IMR-90 (cell line): ENCODE measurements at regions not wholly inside any gene's neighbourhood (a gene's known extent, or its start where the extent isn't known, plus 50 kb on each side); places are given as distances from the start of the nearest gene placed in this dataset.

Source experiments
- ATAC-seq: fragments of 200-7000 bp; cut with Tn5 transposase; 2 replicates; pipeline ENCODE4 v1.9.1; 2020; ENCODE audit warnings: low read depth, mild to moderate bottlenecking, moderate library complexity
- BruUV-seq: library from RNA; stranded (reverse); fragments of 400-500 nt; replicated peaks from 2 replicates; lab custom pipeline; 2021; lab: Mats Ljungman, UMichigan
- CTCF ChIA-PET: fragments of 300-600 bp; formaldehyde crosslinking; extraction: SDS; loops from one replicate; lab custom pipeline; 2021; ENCODE audit warnings: antibody characterized with exemption; lab: Yijun Ruan, JAX
- POLR2A ChIA-PET: fragments of 300-600 bp; sonication (Branson Sonifier 250); formaldehyde crosslinking; loops from one replicate; lab custom pipeline; 2022; ENCODE audit warnings: antibody characterized with exemption; ENCODE audit not compliant: unreplicated experiment; lab: Charles Lee
- DNase-seq: peaks from one replicate; pipeline ENCODE4 v3.0.0; 2013
- H2AFZ ChIP-seq: replicated peaks from 2 replicates; pipeline ENCODE3; 2013; ENCODE audit warnings: low read length, mild to moderate bottlenecking; ENCODE audit not compliant: poor library complexity
- H2AK5ac ChIP-seq: 2 replicates; pipeline ENCODE4 v1.6.1; 2013; ENCODE audit warnings: low read depth, low read length, inconsistent platforms
- H2AK9ac ChIP-seq: replicated peaks from 2 replicates; pipeline ENCODE3; 2013; ENCODE audit warnings: mild to moderate bottlenecking, low read depth, low read length, moderate library complexity; ENCODE audit not compliant: poor library complexity
- H2BK120ac ChIP-seq: 2 replicates; pipeline ENCODE4 v1.6.1; 2013; ENCODE audit warnings: low read depth, low read length, inconsistent platforms
- H2BK15ac ChIP-seq: 3 replicates; pipeline ENCODE4 v1.6.1; 2013; ENCODE audit warnings: low read depth, low read length, inconsistent platforms
- H2BK20ac ChIP-seq: 2 replicates; pipeline ENCODE4 v1.6.1; 2013; ENCODE audit warnings: low read depth, mild to moderate bottlenecking, inconsistent platforms, low read length, moderate library complexity
- H2BK5ac ChIP-seq: 2 replicates; pipeline ENCODE4 v1.6.1; 2013; ENCODE audit warnings: mild to moderate bottlenecking, low read depth, low read length, inconsistent platforms; ENCODE audit not compliant: poor library complexity, severe bottlenecking
- H3K14ac ChIP-seq: replicated peaks from 2 replicates; pipeline ENCODE4 v1.6.1; 2013; ENCODE audit warnings: low read depth, low read length, inconsistent platforms
- H3K18ac ChIP-seq: 2 replicates; pipeline ENCODE4 v1.6.1; 2013; ENCODE audit warnings: low read depth, low read length, control low read depth
- H3K23ac ChIP-seq: 2 replicates; pipeline ENCODE4 v1.6.1; 2013; ENCODE audit warnings: low read depth, low read length, inconsistent platforms
- H3K27ac ChIP-seq: 2 replicates; pipeline ENCODE4 v1.5.1; 2013; ENCODE audit warnings: mild to moderate bottlenecking, control low read depth, low read length; ENCODE audit not compliant: insufficient read depth
- H3K27me3 ChIP-seq: 2 replicates; pipeline ENCODE4 v1.6.1; 2013; ENCODE audit warnings: low read length; ENCODE audit not compliant: control insufficient read depth, insufficient read depth
- H3K36me3 ChIP-seq: 2 replicates; pipeline ENCODE4 v1.6.1; 2013; ENCODE audit warnings: low read length, mixed read lengths; ENCODE audit not compliant: control insufficient read depth, insufficient read depth
- H3K4ac ChIP-seq: 2 replicates; pipeline ENCODE4 v1.6.1; 2013; ENCODE audit warnings: low read depth, low read length, inconsistent platforms
- H3K4me1 ChIP-seq: 2 replicates; pipeline ENCODE4 v1.6.1; 2013; ENCODE audit warnings: low read length, mixed read lengths; ENCODE audit not compliant: control insufficient read depth, insufficient read depth
- H3K4me2 ChIP-seq: 2 replicates; pipeline ENCODE4 v1.6.1; 2013; ENCODE audit warnings: low read depth, mild to moderate bottlenecking, control low read depth, low read length, moderate library complexity
- H3K4me3 ChIP-seq: 2 replicates; pipeline ENCODE4 v1.5.1; 2013; ENCODE audit warnings: low read depth, mild to moderate bottlenecking, control low read depth, low read length, moderate library complexity; ENCODE audit not compliant: insufficient read depth
- H3K56ac ChIP-seq: 2 replicates; pipeline ENCODE4 v1.6.1; 2013; ENCODE audit warnings: low read length, inconsistent platforms; ENCODE audit not compliant: insufficient read depth; ENCODE audit errors: extremely low read depth
- H3K79me1 ChIP-seq, 2 experiments: 2 replicates each; pipeline ENCODE4 v1.6.1; 2013; ENCODE audit warnings: low read length in 2 of 2, inconsistent platforms in 1 of 2, low read depth in 1 of 2
- H3K9ac ChIP-seq: 2 replicates; pipeline ENCODE4 v1.6.1; 2013; ENCODE audit warnings: low read depth, low read length, control low read depth
- H3K9me1 ChIP-seq: 2 replicates; pipeline ENCODE4 v1.6.1; 2013; ENCODE audit warnings: low read length, inconsistent platforms; ENCODE audit not compliant: insufficient read depth
- H3K9me3 ChIP-seq: 2 replicates; pipeline ENCODE4 v1.6.1; 2013; ENCODE audit warnings: low read length; ENCODE audit not compliant: control insufficient read depth, insufficient read depth
- H4K20me1 ChIP-seq: 2 replicates; pipeline ENCODE4 v1.6.1; 2013; ENCODE audit warnings: low read length, inconsistent platforms; ENCODE audit not compliant: insufficient read depth
- H4K5ac ChIP-seq: 2 replicates; pipeline ENCODE4 v1.6.1; 2013; ENCODE audit warnings: mild to moderate bottlenecking, low read depth, low read length, control low read depth
- H4K8ac ChIP-seq, 2 experiments: 2 replicates each; pipeline ENCODE4 v1.6.1; 2013; ENCODE audit warnings: low read depth in 2 of 2, low read length in 2 of 2, control low read depth in 1 of 2, inconsistent platforms in 1 of 2
- H4K91ac ChIP-seq: 2 replicates; pipeline ENCODE4 v1.6.1; 2013; ENCODE audit warnings: low read depth, low read length, inconsistent platforms; ENCODE audit not compliant: insufficient read depth
- BHLHE40 ChIP-seq: fragments of 150-350 bp; IDR thresholded peaks from 2 replicates; pipeline ENCODE4 v1.6.1; 2016; ENCODE audit warnings: mild to moderate bottlenecking, low read depth, low read length
- CEBPB ChIP-seq: IDR thresholded peaks from 2 replicates; pipeline ENCODE4 v1.6.1; 2012; ENCODE audit warnings: low read depth, low read length, improper control_type of control experiment
- CHD1 ChIP-seq: IDR thresholded peaks from 2 replicates; pipeline ENCODE4 v1.6.1; 2012; ENCODE audit warnings: low read depth, low read length, improper control_type of control experiment
- ELK1 ChIP-seq: fragments of 150-350 bp; IDR thresholded peaks from 2 replicates; pipeline ENCODE4 v1.6.1; 2016; ENCODE audit warnings: low read depth, mild to moderate bottlenecking, low read length, moderate library complexity, borderline replicate concordance
- FOS ChIP-seq: fragments of 150-350 bp; IDR thresholded peaks from 2 replicates; pipeline ENCODE4 v1.6.1; 2016; ENCODE audit warnings: low read depth, low read length
- MAFK ChIP-seq: IDR thresholded peaks from 2 replicates; pipeline ENCODE4 v1.6.1; 2012; ENCODE audit warnings: low read depth, low read length, improper control_type of control experiment
- MAZ ChIP-seq: IDR thresholded peaks from 2 replicates; pipeline ENCODE4 v1.6.1; 2012; ENCODE audit warnings: low read depth, mild to moderate bottlenecking, low read length, improper control_type of control experiment, moderate library complexity, borderline replicate concordance
- MXI1 ChIP-seq: IDR thresholded peaks from 2 replicates; pipeline ENCODE4 v1.6.1; 2012; ENCODE audit warnings: low read depth, mild to moderate bottlenecking, low read length, moderate library complexity, borderline replicate concordance
- NFE2L2 ChIP-seq: fragments of 150-350 bp; IDR thresholded peaks from 2 replicates; pipeline ENCODE4 v1.6.1; 2016; ENCODE audit warnings: low read depth, mild to moderate bottlenecking, low read length
- POLR2A ChIP-seq: IDR thresholded peaks from 2 replicates; pipeline ENCODE4 v1.6.1; 2012; ENCODE audit warnings: mild to moderate bottlenecking, low read depth, low read length
- RAD21 ChIP-seq: IDR thresholded peaks from 2 replicates; pipeline ENCODE4 v1.6.1; 2012; ENCODE audit warnings: low read length, improper control_type of control experiment
- RCOR1 ChIP-seq: IDR thresholded peaks from 2 replicates; pipeline ENCODE4 v1.6.1; 2012; ENCODE audit warnings: mild to moderate bottlenecking, low read length, improper control_type of control experiment; ENCODE audit not compliant: insufficient replicate concordance
- RFX5 ChIP-seq: IDR thresholded peaks from 2 replicates; pipeline ENCODE4 v1.8.0; 2012; ENCODE audit warnings: low read depth, mild to moderate bottlenecking, low read length, moderate library complexity
- SMC3 ChIP-seq: fragments of 150-350 bp; IDR thresholded peaks from 2 replicates; pipeline ENCODE4 v1.6.1; 2016; ENCODE audit warnings: low read depth, mild to moderate bottlenecking, antibody characterized with exemption, low read length, moderate library complexity
- WGBS, 2 experiments: methylation state at CpG; one replicate each; pipeline versions ENCODE4 v1.1.5 to v1.1.7; 2013; ENCODE audit warnings: missing lambda C conversion rate in 2 of 2; ENCODE audit not compliant: insufficient read length in 1 of 2; ENCODE audit errors: extremely low coverage in 2 of 2; 5-methylcytosine and 5-hydroxymethylcytosine counted together
- dilution Hi-C: fragments of 300-500 bp; cut with HindIII; formaldehyde crosslinking; loops from one replicate; pipeline ENCODE4 v1.14.3; 2018; ENCODE audit warnings: low sequenced_read_pairs; ENCODE audit not compliant: unreplicated experiment
- in situ Hi-C: fragments of 300-500 bp; cut with MboI; formaldehyde crosslinking; loops from 3 replicates; pipeline ENCODE4 v1.14.3; 2019; ENCODE audit warnings: low sequenced_read_pairs, inconsistent platforms, mixed read lengths
- intact Hi-C: fragments of 100-400 bp; cut with micrococcal nuclease; formaldehyde crosslinking; loops from 2 replicates; pipeline ENCODE4 v1.10.0; 2022
- TF ChIP-seq, protein P1 (sequence below): fragments of 150-350 bp; IDR thresholded peaks from 2 replicates; pipeline ENCODE4 v1.6.1; 2017; ENCODE audit warnings: mild to moderate bottlenecking, antibody characterized with exemption, low read length, low read depth
- TF ChIP-seq, protein P2 (sequence below): conservative IDR thresholded peaks from 2 replicates; pipeline ENCODE4 v1.5.1; 2012; ENCODE audit warnings: mild to moderate bottlenecking, low read depth, low read length, improper control_type of control experiment

- Histone ChIP-seq H2BK20ac (no peak overlapping the region), H3K9ac (no peak overlapping the region), H3K4me2 (no peak overlapping the region), H2AK5ac (no peak overlapping the region), H3K4me1 (peaks cover 6% of the 10 kb centered on the region), H3K14ac (no peak overlapping the region), H3K79me1 (no peaks in the 10 kb centered on the region), H3K56ac (no peak overlapping the region), H4K5ac (no peak overlapping the region), H3K9me3 (no peaks in the 10 kb centered on the region), H3K9me1 (0 out of 2 replicates have a peak, but pooled peaks cover 8% of the 10 kb centered on the region), H2BK120ac (no peak overlapping the region), H4K8ac (no peak overlapping the region), H3K27me3 (peaks cover 2% of the 10 kb centered on the region), H3K23ac (no peak overlapping the region), H2BK15ac (no peak overlapping the region), H3K4me3 (no peak overlapping the region), H3K27ac (no peak overlapping the region), H2AFZ (no peak overlapping the region), H2AK9ac (no peak overlapping the region), H3K36me3 (no peaks in the 10 kb centered on the region), H4K20me1 (no peaks in the 10 kb centered on the region), H3K18ac (no peak overlapping the region), H2BK5ac (no peak overlapping the region), H3K4ac (no peak overlapping the region), H4K91ac (no peak overlapping the region)
- BruUV-seq = no TSS peak
- no peak for ATAC-seq
- ChIA-PET CTCF (interaction anchor here (0.6 to 0.7 kb wide), 4 partner anchors 132 to 869 kb away, joined by 3 to 7 read pairs (median 4); no protein-coding TSS in a partner anchor), POLR2A (no interaction called here)
- no peak for TF ChIP-seq POLR2A
- no peak for TF ChIP-seq ELK1
- TF ChIP-seq, protein P1, sequence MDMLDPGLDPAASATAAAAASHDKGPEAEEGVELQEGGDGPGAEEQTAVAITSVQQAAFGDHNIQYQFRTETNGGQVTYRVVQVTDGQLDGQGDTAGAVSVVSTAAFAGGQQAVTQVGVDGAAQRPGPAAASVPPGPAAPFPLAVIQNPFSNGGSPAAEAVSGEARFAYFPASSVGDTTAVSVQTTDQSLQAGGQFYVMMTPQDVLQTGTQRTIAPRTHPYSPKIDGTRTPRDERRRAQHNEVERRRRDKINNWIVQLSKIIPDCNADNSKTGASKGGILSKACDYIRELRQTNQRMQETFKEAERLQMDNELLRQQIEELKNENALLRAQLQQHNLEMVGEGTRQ = no peak
- no peak for TF ChIP-seq NFE2L2
- no peak for TF ChIP-seq MAFK
- TF ChIP-seq CHD1 = no peak
- no peak for TF ChIP-seq CEBPB
- TF ChIP-seq, protein P2, sequence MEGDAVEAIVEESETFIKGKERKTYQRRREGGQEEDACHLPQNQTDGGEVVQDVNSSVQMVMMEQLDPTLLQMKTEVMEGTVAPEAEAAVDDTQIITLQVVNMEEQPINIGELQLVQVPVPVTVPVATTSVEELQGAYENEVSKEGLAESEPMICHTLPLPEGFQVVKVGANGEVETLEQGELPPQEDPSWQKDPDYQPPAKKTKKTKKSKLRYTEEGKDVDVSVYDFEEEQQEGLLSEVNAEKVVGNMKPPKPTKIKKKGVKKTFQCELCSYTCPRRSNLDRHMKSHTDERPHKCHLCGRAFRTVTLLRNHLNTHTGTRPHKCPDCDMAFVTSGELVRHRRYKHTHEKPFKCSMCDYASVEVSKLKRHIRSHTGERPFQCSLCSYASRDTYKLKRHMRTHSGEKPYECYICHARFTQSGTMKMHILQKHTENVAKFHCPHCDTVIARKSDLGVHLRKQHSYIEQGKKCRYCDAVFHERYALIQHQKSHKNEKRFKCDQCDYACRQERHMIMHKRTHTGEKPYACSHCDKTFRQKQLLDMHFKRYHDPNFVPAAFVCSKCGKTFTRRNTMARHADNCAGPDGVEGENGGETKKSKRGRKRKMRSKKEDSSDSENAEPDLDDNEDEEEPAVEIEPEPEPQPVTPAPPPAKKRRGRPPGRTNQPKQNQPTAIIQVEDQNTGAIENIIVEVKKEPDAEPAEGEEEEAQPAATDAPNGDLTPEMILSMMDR = no peak
- TF ChIP-seq SMC3 = no peak
- no peak for TF ChIP-seq MXI1
- TF ChIP-seq RAD21 = no peak
- TF ChIP-seq BHLHE40 = no peak
- no peak for TF ChIP-seq MAZ
- TF ChIP-seq RFX5 = no peak
- TF ChIP-seq FOS = no peak
- no peak for TF ChIP-seq RCOR1
- in situ Hi-C loops (no loop called here), dilution Hi-C loops (no loop called here), intact Hi-C loops (loop anchor here (5.0 kb wide), 1 partner anchor 251 kb away; the partner anchor contains the start of gene ENC1)
- no peak for DNase-seq
- WGBS, 2 experiments = no CpG with 5 or more reads among the region's 2 CpGs
Measured at GRCh38 chr5:74390822-74391221, 249.7 kb downstream of the ENC1 start.
